GM21528 (cell line): ENCODE measurements at regions not wholly inside any gene's neighbourhood (a gene's known extent, or its start where the extent isn't known, plus 50 kb on each side); places are given as distances from the start of the nearest gene placed in this dataset.

ENCODE experiments used
- ATAC-seq: cut with Tn5 transposase; IDR thresholded peaks from one replicate; pipeline ENCODE4 v1.9.1; 2021; ENCODE audit warnings: mild to moderate bottlenecking, moderate library complexity; ENCODE audit not compliant: unreplicated experiment, low FRiP score

DNA sequence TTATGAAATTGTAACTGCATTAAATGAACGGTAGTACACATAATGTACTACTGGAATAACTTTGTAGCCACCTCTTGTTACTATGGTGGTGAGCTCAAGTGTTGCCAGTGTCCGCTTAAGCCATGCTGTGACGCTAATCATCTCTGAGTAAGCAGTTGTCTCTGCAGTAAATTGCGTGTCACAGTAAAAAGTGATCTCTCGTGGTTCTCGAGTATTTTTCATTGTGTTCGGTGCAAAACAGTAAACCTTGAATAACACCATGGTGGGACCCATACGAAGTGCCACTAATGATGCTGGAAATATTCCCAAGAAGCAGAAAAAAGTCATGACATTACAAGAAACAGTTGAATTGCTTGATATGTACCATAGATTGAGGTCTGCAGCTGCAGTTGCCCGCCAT, 524.8 kb downstream of the SOX5 start:
- ATAC-seq, result no peak

DNA sequence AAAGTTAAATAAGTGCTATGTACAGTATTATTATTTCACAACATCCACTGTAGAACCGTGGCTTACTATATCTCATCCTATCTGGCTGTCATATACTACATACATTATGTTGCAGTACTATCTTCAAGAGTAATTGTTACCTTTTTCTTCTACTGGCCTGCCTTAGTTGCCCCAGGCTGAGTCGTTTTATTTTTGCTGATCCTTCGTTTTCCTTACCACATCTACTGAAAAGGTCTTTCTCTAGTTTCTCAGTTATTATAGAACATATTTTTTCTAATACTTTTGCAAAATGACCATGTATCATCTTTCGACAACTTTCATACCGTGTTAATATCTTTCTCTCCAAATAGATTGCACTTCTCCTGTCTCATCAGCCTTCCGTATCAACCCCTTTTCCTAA, 523.1 kb downstream of the SOX5 start:
- no peak for ATAC-seq

GRCh38 chr12:23428758-23429157, 520.7 kb downstream of the SOX5 start:
- no peak for ATAC-seq

GRCh38 chr12:23431006-23431405, 518.5 kb downstream of the SOX5 start:
- ATAC-seq, result no peak

DNA sequence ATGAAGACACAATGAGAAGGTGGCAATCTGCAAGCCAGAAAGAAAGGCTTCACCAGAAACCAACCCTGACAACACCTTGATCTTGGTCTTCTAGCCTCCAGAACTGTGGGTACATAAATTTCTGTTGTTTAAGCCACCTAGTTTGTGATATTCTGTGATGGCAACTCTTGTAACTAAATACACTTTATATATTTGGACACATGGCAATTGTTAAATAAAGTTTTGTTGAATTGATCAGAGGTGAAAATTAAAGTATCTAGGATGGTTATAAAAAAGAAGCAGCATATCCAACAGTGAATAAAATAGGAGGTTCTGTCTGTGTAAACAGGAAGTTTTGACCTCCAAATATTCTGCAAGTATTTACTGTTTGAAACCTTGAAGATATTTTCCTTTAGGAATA, 516.3 kb downstream of the SOX5 start:
- no peak for ATAC-seq

DNA sequence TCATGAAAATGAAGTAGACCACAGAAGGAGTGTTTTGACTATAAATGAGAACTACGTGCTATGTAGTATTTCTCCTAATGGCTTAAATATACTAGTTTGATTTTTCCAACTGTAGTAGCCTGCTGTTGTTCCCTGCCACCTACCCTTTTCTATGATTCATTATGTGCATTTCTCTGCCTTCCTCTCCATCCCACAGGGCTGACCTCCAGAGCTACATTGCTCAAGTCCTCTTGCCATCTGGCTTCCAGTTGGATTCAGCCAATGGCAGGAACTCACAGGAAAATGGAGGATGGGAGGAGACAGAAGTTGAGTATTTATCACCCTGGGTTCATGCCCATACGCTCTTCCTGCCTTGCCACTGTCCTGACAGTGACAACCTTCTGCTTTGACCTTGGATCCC, 515.3 kb downstream of the SOX5 start:
- no peak for ATAC-seq

DNA sequence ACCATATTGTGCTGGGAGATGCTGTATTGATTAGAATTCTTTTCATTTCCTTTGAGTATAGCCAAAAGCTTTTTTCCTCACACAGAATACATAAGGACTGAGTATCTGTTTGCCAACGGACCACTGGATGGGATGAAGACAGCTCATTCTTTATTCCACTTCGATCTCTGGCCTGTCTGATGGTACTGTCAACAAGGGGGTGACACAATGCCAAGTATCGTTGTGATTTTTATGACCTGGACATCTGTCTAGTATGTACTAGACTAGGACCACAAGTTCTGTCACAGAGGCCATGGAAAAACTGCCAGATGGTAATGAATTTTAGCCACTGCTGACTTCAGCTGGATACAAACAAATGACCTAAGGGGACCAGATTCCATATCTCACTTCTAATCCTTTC, 502.7 kb downstream of the SOX5 start:
- ATAC-seq, result no peak

- no peak for ATAC-seq
Observed at GRCh38 chr12:23450810-23451209, 498.7 kb downstream of the SOX5 start.

DNA sequence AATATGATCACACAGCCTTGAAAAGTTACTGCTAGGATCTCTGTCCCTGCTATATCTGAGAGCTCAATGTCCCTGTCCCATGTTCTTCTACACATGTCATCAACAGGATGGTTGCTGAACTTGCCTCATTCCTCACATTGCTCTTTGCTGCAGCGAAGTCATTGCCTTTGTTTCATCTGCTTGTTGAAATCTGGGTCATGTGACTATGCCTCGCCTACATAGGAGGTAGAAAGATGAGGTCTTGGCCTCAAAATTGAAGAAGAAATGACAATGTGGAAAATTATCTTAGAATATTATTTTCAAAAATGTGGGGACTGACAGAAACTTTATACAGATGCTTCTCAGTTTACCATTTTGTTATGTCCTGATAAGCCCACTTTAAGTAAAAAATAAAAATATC, 494.2 kb downstream of the SOX5 start:
- no peak for ATAC-seq

GRCh38 chr12:23458640-23459039, 490.8 kb downstream of the SOX5 start:
- no peak for ATAC-seq

DNA sequence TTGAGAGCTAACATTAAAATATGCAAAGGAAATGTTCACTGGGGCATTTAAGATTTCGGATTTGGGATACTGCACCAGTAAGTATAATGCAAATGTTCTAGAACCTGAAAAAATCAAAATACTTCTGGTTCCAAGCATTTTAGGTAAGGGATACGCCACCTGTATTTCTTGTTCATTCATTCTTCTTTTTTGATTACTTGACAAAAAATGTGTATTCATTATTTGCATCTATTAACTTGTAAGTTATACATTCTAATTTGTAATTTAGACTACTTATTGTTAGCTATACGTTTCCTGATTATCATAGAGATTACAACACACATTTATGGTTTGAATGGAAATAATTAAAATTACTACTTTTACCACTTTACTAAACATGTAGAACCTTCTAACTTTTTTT, 486.9 kb downstream of the SOX5 start:
- no peak for ATAC-seq

DNA sequence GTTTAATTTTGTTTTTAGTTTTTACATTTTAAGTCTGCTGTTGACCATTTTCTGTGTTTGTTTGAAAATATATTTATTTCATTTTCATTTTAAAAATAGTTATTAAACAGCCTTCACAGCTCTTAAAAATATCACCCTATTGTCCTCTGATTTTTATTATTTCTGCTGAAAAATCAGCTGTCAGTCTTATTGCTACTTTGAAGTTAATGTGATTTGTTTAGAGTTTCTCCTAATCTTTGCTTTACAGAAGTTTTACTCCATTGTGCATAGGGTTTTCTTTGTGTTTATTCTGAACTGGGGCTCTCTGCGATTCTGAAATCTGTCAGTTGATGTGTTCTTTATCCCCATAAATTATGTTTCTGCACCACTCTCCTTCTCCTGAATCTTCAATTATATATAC, 486.3 kb downstream of the SOX5 start:
- ATAC-seq, result no peak

GRCh38 chr12:23464241-23464812, 485.1 kb downstream of the SOX5 start:
- no peak for ATAC-seq

GRCh38 chr12:23472329-23472971, 477.0 kb downstream of the SOX5 start:
- no peak for ATAC-seq

- ATAC-seq, result no peak
Observed at GRCh38 chr12:23473071-23473470, 476.4 kb downstream of the SOX5 start.

DNA sequence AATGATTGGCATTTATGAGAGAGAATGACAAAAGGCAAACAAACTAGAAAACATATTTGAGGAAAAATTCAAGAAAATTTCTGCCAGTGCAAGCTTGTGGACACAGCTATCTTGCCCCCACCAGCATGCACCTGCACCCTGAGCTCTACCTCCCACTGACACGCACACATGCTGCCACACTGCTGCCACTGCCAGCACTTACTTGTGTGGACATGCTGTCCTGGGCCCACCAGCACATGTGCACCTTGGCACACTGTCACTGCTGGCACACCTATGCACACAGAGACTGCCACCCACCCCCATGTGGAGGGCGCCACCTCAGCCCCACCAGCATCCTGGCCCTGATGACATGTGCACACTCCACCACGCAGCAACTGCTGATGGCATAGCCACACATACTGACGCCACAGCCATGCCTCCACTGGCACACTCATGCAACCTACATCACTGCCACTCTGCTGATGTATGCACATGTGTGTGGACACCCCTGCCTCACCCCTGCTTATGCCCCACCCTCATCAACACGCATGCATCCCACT, 475.0 kb downstream of the SOX5 start:
- no peak for ATAC-seq
